K562 (cell line): ENCODE measurements at regions not wholly inside any gene's neighbourhood (a gene's known extent, or its start where the extent isn't known, plus 50 kb on each side); places are given as distances from the start of the nearest gene placed in this dataset.

Experiments
- CHD1 ChIP-seq: fragments of 200-600 bp; sonication (generic); IDR thresholded peaks from one replicate; pipeline ENCODE4 v1.6.1; 2012; ENCODE audit warnings: mild to moderate bottlenecking, moderate library complexity, low read length, inconsistent platforms
- HOXB6 ChIP-seq: fragments of 250-450 bp; sonication (Bioruptor Pico); IDR thresholded peaks from 2 replicates; pipeline ENCODE4 v1.5.1; 2022; ENCODE audit warnings: mild to moderate bottlenecking, borderline replicate concordance
- NFE2L1 ChIP-seq: fragments of 450-650 bp; IDR thresholded peaks from 2 replicates; pipeline ENCODE4 v1.6.1; 2016; ENCODE audit warnings: missing genetic modification characterization, low read depth, mild to moderate bottlenecking, missing compliant biosample characterization, moderate library complexity, borderline replicate concordance
- RBFOX2 ChIP-seq: fragments of 200-400 bp; formaldehyde crosslinking; IDR thresholded peaks from 2 replicates; pipeline ENCODE4 v1.6.1; 2017; ENCODE audit warnings: low read depth, mild to moderate bottlenecking, low read length, moderate library complexity
- SLC30A9 ChIP-seq: fragments of 250-450 bp; sonication (Bioruptor Pico); IDR thresholded peaks from 2 replicates; pipeline ENCODE4 v1.8.0; 2022; ENCODE audit warnings: mild to moderate bottlenecking, moderate library complexity
- TAF15 ChIP-seq: fragments of 200-400 bp; formaldehyde crosslinking; IDR thresholded peaks from 2 replicates; pipeline ENCODE4 v1.6.1; 2017; ENCODE audit warnings: mild to moderate bottlenecking, low read depth, low read length, moderate library complexity
- ZNF512 ChIP-seq: IDR thresholded peaks from 2 replicates; pipeline ENCODE4 v1.6.1; 2016; ENCODE audit warnings: missing genetic modification characterization, missing compliant biosample characterization
- TF ChIP-seq, protein P1 (sequence below), 2 experiments: fragments of 450-650 bp in 1 of 2; IDR thresholded peaks; 2 replicates each; pipeline ENCODE4 v1.6.1; 2011 to 2017; ENCODE audit warnings: low read depth in 2 of 2, antibody characterized with exemption in 1 of 2, borderline replicate concordance in 1 of 2, low read length in 1 of 2, mild to moderate bottlenecking in 1 of 2, mixed read lengths in 1 of 2; ENCODE audit not compliant: control insufficient read depth in 1 of 2
- TF ChIP-seq, protein P2 (sequence below), 2 experiments: fragments of 450-650 bp; IDR thresholded peaks; 2 replicates each; pipeline ENCODE4 v1.6.1; 2016; ENCODE audit warnings: mild to moderate bottlenecking in 2 of 2, borderline replicate concordance in 1 of 2, low read depth in 1 of 2, moderate library complexity in 1 of 2

DNA sequence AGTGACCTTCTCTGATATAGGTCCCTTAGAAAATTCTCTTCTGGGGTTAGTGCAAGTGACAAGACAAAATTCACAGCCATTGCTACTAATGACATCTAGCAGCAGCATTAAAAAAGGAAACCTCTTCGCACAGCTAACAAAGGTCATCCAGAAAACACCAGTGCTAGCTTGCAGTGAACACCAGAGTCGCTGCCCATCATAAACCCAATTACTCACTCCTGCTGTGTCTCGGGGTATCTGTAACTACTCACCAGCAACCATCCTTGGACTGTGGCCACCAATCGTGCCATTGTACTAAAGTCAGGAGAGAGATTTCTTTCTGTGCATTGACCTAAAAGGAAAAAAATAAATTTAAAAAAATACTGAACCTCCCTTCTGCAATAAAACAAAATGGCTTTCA is 1494.7 kb upstream of the CDH8 start (continued):
- TF ChIP-seq, protein P1, sequence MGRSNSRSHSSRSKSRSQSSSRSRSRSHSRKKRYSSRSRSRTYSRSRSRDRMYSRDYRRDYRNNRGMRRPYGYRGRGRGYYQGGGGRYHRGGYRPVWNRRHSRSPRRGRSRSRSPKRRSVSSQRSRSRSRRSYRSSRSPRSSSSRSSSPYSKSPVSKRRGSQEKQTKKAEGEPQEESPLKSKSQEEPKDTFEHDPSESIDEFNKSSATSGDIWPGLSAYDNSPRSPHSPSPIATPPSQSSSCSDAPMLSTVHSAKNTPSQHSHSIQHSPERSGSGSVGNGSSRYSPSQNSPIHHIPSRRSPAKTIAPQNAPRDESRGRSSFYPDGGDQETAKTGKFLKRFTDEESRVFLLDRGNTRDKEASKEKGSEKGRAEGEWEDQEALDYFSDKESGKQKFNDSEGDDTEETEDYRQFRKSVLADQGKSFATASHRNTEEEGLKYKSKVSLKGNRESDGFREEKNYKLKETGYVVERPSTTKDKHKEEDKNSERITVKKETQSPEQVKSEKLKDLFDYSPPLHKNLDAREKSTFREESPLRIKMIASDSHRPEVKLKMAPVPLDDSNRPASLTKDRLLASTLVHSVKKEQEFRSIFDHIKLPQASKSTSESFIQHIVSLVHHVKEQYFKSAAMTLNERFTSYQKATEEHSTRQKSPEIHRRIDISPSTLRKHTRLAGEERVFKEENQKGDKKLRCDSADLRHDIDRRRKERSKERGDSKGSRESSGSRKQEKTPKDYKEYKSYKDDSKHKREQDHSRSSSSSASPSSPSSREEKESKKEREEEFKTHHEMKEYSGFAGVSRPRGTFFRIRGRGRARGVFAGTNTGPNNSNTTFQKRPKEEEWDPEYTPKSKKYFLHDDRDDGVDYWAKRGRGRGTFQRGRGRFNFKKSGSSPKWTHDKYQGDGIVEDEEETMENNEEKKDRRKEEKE (IDR thresholded peaks at IDR 0.05; ENCODE audit: borderline replicate concordance in 1 of 2, control insufficient read depth in 1 of 2, low read depth in 2 of 2, low read length in 1 of 2): no peak
- TF ChIP-seq HOXB6 (no peak), ZNF512 (tag) (no peak), RBFOX2 (no peak), NFE2L1 (no peak), CHD1 (no peak), SLC30A9 (CRISPR knock-in tag) (no peak), TAF15 (no peak)
- TF ChIP-seq, protein P2, sequence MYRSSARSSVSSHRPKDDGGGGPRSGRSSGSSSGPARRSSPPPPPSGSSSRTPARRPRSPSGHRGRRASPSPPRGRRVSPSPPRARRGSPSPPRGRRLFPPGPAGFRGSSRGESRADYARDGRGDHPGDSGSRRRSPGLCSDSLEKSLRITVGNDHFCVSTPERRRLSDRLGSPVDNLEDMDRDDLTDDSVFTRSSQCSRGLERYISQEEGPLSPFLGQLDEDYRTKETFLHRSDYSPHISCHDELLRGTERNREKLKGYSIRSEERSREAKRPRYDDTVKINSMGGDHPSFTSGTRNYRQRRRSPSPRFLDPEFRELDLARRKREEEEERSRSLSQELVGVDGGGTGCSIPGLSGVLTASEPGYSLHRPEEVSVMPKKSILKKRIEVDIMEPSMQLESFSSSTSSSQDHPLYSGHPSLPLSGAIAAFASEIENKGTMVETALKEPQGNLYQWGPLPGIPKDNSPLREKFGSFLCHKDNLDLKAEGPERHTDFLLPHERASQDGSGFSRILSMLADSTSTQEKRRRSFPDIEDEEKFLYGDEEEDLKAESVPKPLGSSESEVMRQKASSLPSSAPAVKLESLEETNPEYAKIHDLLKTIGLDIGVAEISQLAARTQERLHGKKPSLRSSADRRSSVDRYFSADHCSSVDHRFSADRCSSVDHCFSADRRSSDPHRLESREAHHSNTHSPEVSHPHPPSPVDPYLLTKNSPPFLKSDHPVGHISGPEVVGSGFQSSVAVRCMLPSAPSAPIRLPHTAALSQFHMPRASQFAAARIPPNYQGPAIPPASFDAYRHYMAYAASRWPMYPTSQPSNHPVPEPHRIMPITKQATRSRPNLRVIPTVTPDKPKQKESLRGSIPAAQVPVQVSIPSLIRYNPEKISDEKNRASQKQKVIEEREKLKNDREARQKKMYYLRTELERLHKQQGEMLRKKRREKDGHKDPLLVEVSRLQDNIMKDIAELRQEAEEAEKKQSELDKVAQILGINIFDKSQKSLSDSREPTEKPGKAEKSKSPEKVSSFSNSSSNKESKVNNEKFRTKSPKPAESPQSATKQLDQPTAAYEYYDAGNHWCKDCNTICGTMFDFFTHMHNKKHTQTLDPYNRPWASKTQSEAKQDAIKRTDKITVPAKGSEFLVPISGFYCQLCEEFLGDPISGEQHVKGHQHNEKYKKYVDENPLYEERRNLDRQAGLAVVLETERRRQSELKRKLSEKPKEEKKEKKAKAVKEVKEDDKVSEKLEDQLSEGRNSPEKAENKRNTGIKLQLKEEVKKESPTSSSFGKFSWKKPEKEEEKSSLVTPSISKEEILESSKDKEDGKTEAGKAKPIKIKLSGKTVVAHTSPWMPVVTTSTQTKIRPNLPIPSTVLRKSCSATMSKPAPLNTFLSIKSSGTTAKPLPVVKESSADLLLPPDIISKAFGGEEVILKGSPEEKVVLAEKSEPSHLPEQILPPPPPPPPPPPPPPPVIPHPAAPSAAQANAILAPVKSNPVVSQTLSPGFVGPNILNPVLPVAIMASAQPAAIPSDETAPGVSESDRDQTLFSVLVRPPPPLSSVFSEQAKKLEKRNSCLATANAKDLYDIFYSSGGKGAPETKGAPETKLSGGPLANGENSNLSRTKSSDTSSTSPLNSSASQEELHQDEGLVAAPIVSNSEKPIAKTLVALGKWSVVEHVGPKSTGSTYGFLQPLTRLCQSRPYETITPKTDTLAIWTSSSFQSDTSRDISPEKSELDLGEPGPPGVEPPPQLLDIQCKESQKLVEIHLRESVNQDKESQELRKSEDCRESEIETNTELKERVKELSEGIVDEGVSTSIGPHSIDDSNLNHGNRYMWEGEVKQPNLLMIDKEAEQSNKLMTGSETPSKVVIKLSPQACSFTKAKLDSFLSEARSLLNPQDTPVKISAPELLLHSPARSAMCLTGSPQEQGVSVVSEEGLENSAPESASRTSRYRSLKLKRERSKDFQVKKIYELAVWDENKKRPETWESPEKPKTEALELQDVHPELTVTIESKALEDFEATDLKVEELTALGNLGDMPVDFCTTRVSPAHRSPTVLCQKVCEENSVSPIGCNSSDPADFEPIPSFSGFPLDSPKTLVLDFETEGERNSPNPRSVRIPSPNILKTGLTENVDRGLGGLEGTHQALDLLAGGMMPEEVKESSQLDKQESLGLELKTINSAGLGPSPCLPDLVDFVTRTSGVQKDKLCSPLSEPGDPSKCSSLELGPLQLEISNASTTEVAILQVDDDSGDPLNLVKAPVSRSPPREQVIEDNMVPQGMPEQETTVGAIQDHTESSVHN (IDR thresholded peaks at IDR 0.05; ENCODE audit: borderline replicate concordance in 1 of 2, low read depth in 1 of 2): no peak
